ENCODE measurements at regions not wholly inside any gene's neighbourhood (a gene's known extent, or its start where the extent isn't known, plus 50 kb on each side); places are given as distances from the start of the nearest gene placed in this dataset.

DNA sequence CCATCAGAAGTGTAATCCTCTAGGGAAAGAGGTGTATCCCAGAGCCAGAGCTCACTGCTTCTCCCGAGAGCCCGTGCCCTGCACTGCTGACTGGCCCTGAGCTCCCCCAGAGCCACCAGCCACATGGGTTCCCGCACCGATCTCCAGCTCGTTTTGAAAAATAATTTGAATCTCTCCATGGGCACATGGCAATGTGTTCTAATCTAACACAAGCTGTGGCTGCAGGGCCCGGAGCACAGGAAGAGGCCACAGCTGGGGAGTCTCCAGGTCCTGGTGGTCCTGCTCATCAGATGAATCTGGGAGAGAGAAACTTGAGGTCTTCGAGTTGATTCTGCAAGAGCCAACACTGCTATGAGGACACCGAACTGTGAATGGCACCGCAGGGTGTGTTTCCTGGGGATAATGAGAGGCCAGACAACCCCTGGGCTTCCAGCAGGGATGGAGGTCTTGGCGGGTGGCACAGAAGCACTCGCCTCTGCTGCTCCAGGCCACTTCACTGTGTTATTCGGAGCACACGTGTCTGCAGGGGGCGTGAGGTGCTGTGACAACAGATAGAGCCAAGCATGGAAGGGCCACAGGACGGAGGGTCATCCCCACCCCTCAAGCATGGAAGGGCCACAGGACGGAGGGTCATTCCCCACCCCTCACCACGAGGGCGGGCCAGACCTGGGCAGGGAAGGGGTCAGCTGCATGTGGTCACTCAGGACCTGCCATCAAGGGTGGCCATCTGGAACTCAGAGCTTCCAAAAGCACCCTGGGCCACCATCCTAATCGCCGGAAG lies 196.8 kb downstream of the NDUFA10 start:
- Histone ChIP-seq H3K4me3 (ENCODE audit: low read depth in 1 of 2, low read length in 1 of 2) (no peak overlapping the region), H3K27ac (no peak overlapping the region), H3K27me3 (no peaks in the 10 kb centered on the region), H3K36me3 (no peaks in the 10 kb centered on the region), H3K9me3 (no peaks in the 10 kb centered on the region), H3K4me1 (ENCODE audit: control insufficient read depth in 1 of 2, insufficient read depth in 1 of 2, low read depth in 1 of 2, low read length in 1 of 2) (no peaks in the 10 kb centered on the region)
- TF ChIP-seq CTCF (IDR thresholded peaks at IDR 0.05) = no peak

DNA sequence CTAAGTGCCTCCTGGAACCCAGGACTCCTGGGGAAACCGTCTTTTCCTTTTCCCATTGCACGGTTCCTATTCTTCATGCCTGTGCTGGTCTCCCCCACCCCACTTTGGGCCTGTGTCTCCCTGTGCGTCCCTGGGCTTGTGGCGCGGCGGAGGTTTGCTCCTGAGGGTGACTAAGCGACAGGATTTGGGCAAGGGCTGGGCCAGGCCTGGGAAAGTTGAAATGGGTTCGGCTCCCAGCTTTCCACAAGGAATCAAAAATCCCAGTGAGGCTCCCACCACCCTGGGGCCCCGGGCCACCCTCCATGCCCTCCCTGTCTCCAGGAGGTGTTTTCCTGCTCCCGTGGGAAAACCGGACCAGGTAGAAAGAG lies 197.6 kb downstream of the NDUFA10 start:
- Histone ChIP-seq H3K27me3 (peaks cover 7% of the 10 kb centered on the region), H3K36me3 (no peaks in the 10 kb centered on the region), H3K4me1 (ENCODE audit: control insufficient read depth in 1 of 2, insufficient read depth in 1 of 2, low read depth in 1 of 2, low read length in 1 of 2) (no peaks in the 10 kb centered on the region), H3K9me3 (no peaks in the 10 kb centered on the region), H3K4me3 (ENCODE audit: low read depth in 1 of 2, low read length in 1 of 2) (no peak overlapping the region), H3K27ac (no peak overlapping the region)
- TF ChIP-seq CTCF (IDR thresholded peaks at IDR 0.05) = no peak

DNA sequence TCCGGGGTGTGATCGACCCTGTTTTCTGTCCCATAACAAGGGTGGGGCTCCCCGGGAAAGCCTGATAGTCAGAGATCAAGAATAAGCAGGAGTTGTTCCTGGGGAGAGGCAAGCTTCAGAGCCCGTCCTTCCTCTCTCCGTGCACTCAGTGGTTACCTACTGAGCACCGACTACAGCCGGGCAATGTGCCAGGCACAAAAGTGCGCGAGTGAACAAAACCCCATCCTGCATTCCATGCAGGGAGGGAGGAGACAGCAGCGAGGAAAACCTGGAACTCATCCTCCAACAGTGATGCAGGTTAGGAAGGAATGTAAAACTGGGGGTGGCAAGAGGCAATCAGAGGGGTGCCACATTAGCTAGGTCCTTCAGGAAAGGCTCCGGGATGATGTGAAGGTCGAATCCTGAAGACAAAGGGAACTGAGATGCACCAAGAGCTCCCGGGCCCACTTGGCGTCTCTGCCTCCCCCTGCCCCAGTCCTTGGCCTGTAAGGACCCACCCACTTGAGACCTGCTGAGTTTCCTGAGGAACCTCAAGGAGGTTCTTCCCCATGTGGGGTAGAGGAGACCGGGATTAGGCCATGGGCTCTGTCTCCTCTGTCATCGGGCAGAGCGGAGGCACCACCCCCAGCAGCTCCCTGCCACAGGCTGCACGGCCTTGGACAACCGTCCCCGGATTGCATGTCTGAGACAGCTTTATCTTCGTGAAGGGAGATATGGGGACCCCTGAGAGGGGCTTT lies 198.2 kb downstream of the NDUFA10 start:
- Histone ChIP-seq H3K36me3 (no peaks in the 10 kb centered on the region), H3K4me1 (ENCODE audit: control insufficient read depth in 1 of 2, insufficient read depth in 1 of 2, low read depth in 1 of 2, low read length in 1 of 2) (no peaks in the 10 kb centered on the region), H3K4me3 (ENCODE audit: low read depth in 1 of 2, low read length in 1 of 2) (no peak overlapping the region), H3K9me3 (no peaks in the 10 kb centered on the region), H3K27ac (no peak overlapping the region), H3K27me3 (peaks cover 8% of the 10 kb centered on the region)
- TF ChIP-seq CTCF (IDR thresholded peaks at IDR 0.05) = no peak

DNA sequence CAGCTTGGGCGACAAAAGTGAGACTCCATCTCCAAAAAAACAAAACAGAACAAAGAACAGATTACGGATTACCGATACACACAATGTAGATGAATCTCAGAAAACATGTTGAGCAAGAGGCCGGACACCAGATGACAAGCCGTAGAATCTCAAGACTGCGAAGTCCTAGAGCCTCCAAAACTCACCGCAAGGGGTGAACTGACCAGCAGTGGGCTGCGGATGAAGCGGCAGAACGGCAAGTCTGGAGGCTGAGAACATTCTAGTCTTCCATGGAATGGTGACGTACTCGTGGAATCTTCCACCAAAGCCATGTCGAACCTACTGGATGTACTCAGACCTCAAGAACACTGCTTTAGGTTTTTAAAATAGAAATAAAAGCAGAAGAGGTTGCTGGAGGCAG lies 198.8 kb downstream of the NDUFA10 start:
- Histone ChIP-seq H3K4me1 (ENCODE audit: control insufficient read depth in 1 of 2, insufficient read depth in 1 of 2, low read depth in 1 of 2, low read length in 1 of 2) (no peaks in the 10 kb centered on the region), H3K27ac (no peak overlapping the region), H3K36me3 (no peaks in the 10 kb centered on the region), H3K9me3 (no peaks in the 10 kb centered on the region), H3K27me3 (peaks cover 8% of the 10 kb centered on the region), H3K4me3 (ENCODE audit: low read depth in 1 of 2, low read length in 1 of 2) (no peak overlapping the region)
- no peak for TF ChIP-seq CTCF (IDR thresholded peaks at IDR 0.05)

DNA sequence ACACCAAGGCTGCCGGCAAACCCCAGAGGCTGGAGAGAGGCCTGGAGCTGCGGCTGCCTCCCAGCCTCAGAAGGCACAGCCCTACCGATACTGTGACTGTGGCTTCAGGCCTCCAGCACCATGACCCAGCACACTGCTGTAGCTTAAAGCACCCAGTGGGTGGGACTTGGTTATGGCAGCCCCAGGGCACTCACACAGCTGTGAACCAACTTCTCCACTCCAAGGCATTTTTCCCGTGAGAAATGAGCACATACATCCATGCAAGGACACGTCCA lies 199.5 kb downstream of the NDUFA10 start:
- Histone ChIP-seq H3K27me3 (peaks cover 8% of the 10 kb centered on the region), H3K4me3 (ENCODE audit: low read depth in 1 of 2, low read length in 1 of 2) (no peak overlapping the region), H3K9me3 (no peaks in the 10 kb centered on the region), H3K4me1 (ENCODE audit: control insufficient read depth in 1 of 2, insufficient read depth in 1 of 2, low read depth in 1 of 2, low read length in 1 of 2) (no peaks in the 10 kb centered on the region), H3K27ac (no peak overlapping the region), H3K36me3 (no peaks in the 10 kb centered on the region)
- TF ChIP-seq CTCF (IDR thresholded peaks at IDR 0.05) = no peak
